Duodenal mucosa (tissue), 2 donors: ENCODE measurements at regions not wholly inside any gene's neighbourhood (a gene's known extent, or its start where the extent isn't known, plus 50 kb on each side); places are given as distances from the start of the nearest gene placed in this dataset.
"Not testable (repeated sequence)": the region's sequence is repeated elsewhere in the genome, so short reads cannot be mapped to it uniquely, and the experiment has no call there.

Experiments
- H3K27ac ChIP-seq: one replicate; pipeline ENCODE4 v1.7.0; 2013; ENCODE audit warnings: low read depth, low read length
- H3K27me3 ChIP-seq, 2 donors: one replicate each; pipeline ENCODE4 v1.7.0; 2013; ENCODE audit warnings: low read length in 2 of 2, control low read depth in 1 of 2; ENCODE audit not compliant: insufficient read depth in 2 of 2, control insufficient read depth in 1 of 2
- H3K36me3 ChIP-seq, 2 donors: one replicate each; pipeline ENCODE4 v1.7.0; 2013; ENCODE audit warnings: low read length in 2 of 2, control low read depth in 1 of 2; ENCODE audit not compliant: insufficient read depth in 2 of 2, control insufficient read depth in 1 of 2
- H3K4me1 ChIP-seq, 2 donors: one replicate each; pipeline ENCODE4 v1.7.0; 2013; ENCODE audit warnings: low read length in 2 of 2, control low read depth in 1 of 2; ENCODE audit not compliant: insufficient read depth in 2 of 2, control insufficient read depth in 1 of 2
- H3K4me3 ChIP-seq, 2 donors: one replicate each; pipeline ENCODE4 v1.7.0; 2013; ENCODE audit warnings: low read length in 2 of 2, low read depth in 1 of 2
- H3K9ac ChIP-seq, 2 donors: one replicate each; pipeline ENCODE4 v1.7.0; 2013; ENCODE audit warnings: low read length in 2 of 2, low read depth in 1 of 2
- H3K9me3 ChIP-seq, 2 donors: one replicate each; pipeline ENCODE4 v1.7.0; 2013; ENCODE audit warnings: low read length in 2 of 2, control low read depth in 1 of 2; ENCODE audit not compliant: control insufficient read depth in 1 of 2

GRCh38 chr1:60802884-60803283 lies 279.5 kb upstream of the NFIA start:
- Histone ChIP-seq H3K27me3 (no peaks in the 10 kb centered on the region), H3K36me3 (no peaks in the 10 kb centered on the region), H3K27ac (no peak overlapping the region), H3K4me1 (no peaks in the 10 kb centered on the region), H3K9ac (no peak overlapping the region), H3K9me3 (peaks cover 0 to 7% of the 10 kb centered on the region in 2 donors), H3K4me3 (no peak overlapping the region)

GRCh38 chr1:60797351-60797750 lies 285.0 kb upstream of the NFIA start:
- Histone ChIP-seq H3K27ac (no peak overlapping the region), H3K36me3 (no peaks in the 10 kb centered on the region), H3K4me1 (no peaks in the 10 kb centered on the region), H3K9ac (no peak overlapping the region), H3K27me3 (no peaks in the 10 kb centered on the region), H3K9me3 (no peaks in the 10 kb centered on the region), H3K4me3 (no peak overlapping the region)

GRCh38 chr1:60791226-60791625 lies 291.1 kb upstream of the NFIA start:
- Histone ChIP-seq H3K36me3 (no peaks in the 10 kb centered on the region), H3K9ac (no peak overlapping the region), H3K4me1 (no peaks in the 10 kb centered on the region), H3K9me3 (no peaks in the 10 kb centered on the region), H3K27me3 (no peaks in the 10 kb centered on the region), H3K4me3 (no peak overlapping the region), H3K27ac (no peak overlapping the region)

- not testable (repeated sequence) for H3K9me3 ChIP-seq, H3K9ac ChIP-seq, H3K4me3 ChIP-seq, H3K4me1 ChIP-seq, H3K27ac ChIP-seq, H3K36me3 ChIP-seq, H3K27me3 ChIP-seq
These were observed 309.3 kb upstream of the NFIA start for GRCh38 chr1:60773099-60773498.

- Histone ChIP-seq H3K27me3 (no peaks in the 10 kb centered on the region), H3K36me3 (no peaks in the 10 kb centered on the region), H3K9me3 (no peaks in the 10 kb centered on the region), H3K27ac (no peak overlapping the region), H3K4me3 (no peak overlapping the region), H3K4me1 (no peaks in the 10 kb centered on the region), H3K9ac (no peak overlapping the region)
These were observed 313.3 kb upstream of the NFIA start for GRCh38 chr1:60769082-60769481.

- H3K4me3 ChIP-seq: no peak overlapping the region
- H3K27ac ChIP-seq: no peak overlapping the region
- H3K4me1 ChIP-seq: no peaks in the 10 kb centered on the region
- H3K36me3 ChIP-seq: no peaks in the 10 kb centered on the region
- H3K9ac ChIP-seq: no peak overlapping the region
- no peaks in the 10 kb centered on the region for H3K9me3 ChIP-seq
- H3K27me3 ChIP-seq: no peaks in the 10 kb centered on the region
These were observed 317.2 kb upstream of the NFIA start for GRCh38 chr1:60765204-60765603.

- H3K36me3 ChIP-seq: no peaks in the 10 kb centered on the region
- H3K4me3 ChIP-seq: no peak overlapping the region
- no peaks in the 10 kb centered on the region for H3K9me3 ChIP-seq
- no peaks in the 10 kb centered on the region for H3K27me3 ChIP-seq
- H3K9ac ChIP-seq: no peak overlapping the region
- H3K4me1 ChIP-seq: no peaks in the 10 kb centered on the region
- no peak overlapping the region for H3K27ac ChIP-seq
These were observed 317.9 kb upstream of the NFIA start for GRCh38 chr1:60764489-60764888.

- H3K27me3 ChIP-seq: no peaks in the 10 kb centered on the region
- no peaks in the 10 kb centered on the region for H3K4me1 ChIP-seq
- H3K27ac ChIP-seq: no peak overlapping the region
- no peak overlapping the region for H3K9ac ChIP-seq
- H3K9me3 ChIP-seq: no peaks in the 10 kb centered on the region
- no peaks in the 10 kb centered on the region for H3K36me3 ChIP-seq
- no peak overlapping the region for H3K4me3 ChIP-seq
These were observed 318.6 kb upstream of the NFIA start for GRCh38 chr1:60763741-60764140.

GRCh38 chr1:60762911-60763310 lies 319.4 kb upstream of the NFIA start:
- Histone ChIP-seq H3K27me3 (no peaks in the 10 kb centered on the region), H3K9ac (no peak overlapping the region), H3K4me3 (no peak overlapping the region), H3K9me3 (no peaks in the 10 kb centered on the region), H3K4me1 (no peaks in the 10 kb centered on the region), H3K36me3 (no peaks in the 10 kb centered on the region), H3K27ac (no peak overlapping the region)

- Histone ChIP-seq H3K27ac (no peak overlapping the region), H3K4me3 (no peak overlapping the region), H3K36me3 (no peaks in the 10 kb centered on the region), H3K9me3 (no peaks in the 10 kb centered on the region), H3K4me1 (no peaks in the 10 kb centered on the region), H3K27me3 (no peaks in the 10 kb centered on the region), H3K9ac (no peak overlapping the region)
These were observed 320.2 kb upstream of the NFIA start for GRCh38 chr1:60762176-60762575.

- Histone ChIP-seq H3K9ac (no peak overlapping the region), H3K27ac (no peak overlapping the region), H3K36me3 (no peaks in the 10 kb centered on the region), H3K4me1 (no peaks in the 10 kb centered on the region), H3K9me3 (no peaks in the 10 kb centered on the region), H3K4me3 (no peak overlapping the region), H3K27me3 (no peaks in the 10 kb centered on the region)
These were observed 323.1 kb upstream of the NFIA start for GRCh38 chr1:60759291-60759690.
